NT2/D1 (cell line): ENCODE measurements at regions not wholly inside any gene's neighbourhood (a gene's known extent, or its start where the extent isn't known, plus 50 kb on each side); places are given as distances from the start of the nearest gene placed in this dataset.

Source experiments
- YY1 ChIP-seq: IDR thresholded peaks from 2 replicates; pipeline ENCODE4 v1.6.1; 2011; ENCODE audit not compliant: insufficient read length, insufficient read depth
- ZNF274 ChIP-seq: IDR thresholded peaks from 2 replicates; pipeline ENCODE4 v1.6.1; 2011; ENCODE audit warnings: mild to moderate bottlenecking, low read depth, low read length

DNA sequence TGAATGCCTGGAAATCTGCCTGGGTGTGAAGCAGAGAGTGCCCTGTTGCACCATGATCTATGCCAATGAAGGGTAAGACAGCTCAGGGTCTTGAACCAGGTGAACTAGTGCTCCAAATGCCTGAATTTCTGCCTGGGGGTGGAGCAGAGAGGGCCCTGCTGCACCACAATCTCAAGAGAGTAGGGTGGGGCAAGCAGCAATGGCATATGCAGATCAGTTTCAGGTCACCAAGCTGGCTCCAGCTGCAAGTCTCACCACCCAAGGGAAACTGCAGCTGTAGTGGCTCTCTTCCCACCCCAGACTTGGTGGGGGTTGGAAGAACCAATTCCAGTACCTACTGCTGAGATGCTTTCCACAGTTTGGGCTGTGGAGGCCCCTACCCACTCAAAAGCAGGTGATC lies 147.0 kb downstream of the SPANXN1 start:
- TF ChIP-seq ZNF274, result no peak
- no peak for TF ChIP-seq YY1
